B cell (primary cell): ENCODE measurements at regions not wholly inside any gene's neighbourhood (a gene's known extent, or its start where the extent isn't known, plus 50 kb on each side); places are given as distances from the start of the nearest gene placed in this dataset.
A peak's percentile ranks its signal among the peaks of the same experiment; 100 is the strongest.

Source experiments
- ATAC-seq: fragments of 200-7000 bp; cut with Tn5 transposase; one replicate; pipeline ENCODE4 v1.10.0; 2021; ENCODE audit warnings: low read depth, mild to moderate bottlenecking, moderate number of reproducible peaks, moderate library complexity
- CTCF ChIA-PET: fragments of 350-600 bp; sonication (Branson Sonifier 250); formaldehyde crosslinking; loops from one replicate; lab custom pipeline; 2021; ENCODE audit warnings: antibody characterized with exemption, inconsistent platforms; lab: Charles Lee
- POLR2A ChIA-PET: fragments of 350-600 bp; sonication (Branson Sonifier 250); formaldehyde crosslinking; loops from one replicate; lab custom pipeline; 2021; ENCODE audit warnings: antibody characterized with exemption; lab: Charles Lee
- DNase-seq: peaks from one replicate; pipeline ENCODE4 v3.0.0; 2013
- H2AFZ ChIP-seq: 2 replicates; pipeline ENCODE4 v1.6.1; 2012; ENCODE audit warnings: mild to moderate bottlenecking, low read depth, low read length; ENCODE audit not compliant: insufficient read depth, poor library complexity, severe bottlenecking
- H3K27ac ChIP-seq, 2 donors: 1 replicate in 1 of 2; 2 replicates in 1 of 2; pipeline ENCODE4 v1.5.1; 2012 to 2013; ENCODE audit warnings: low read length in 2 of 2, mild to moderate bottlenecking in 2 of 2, moderate library complexity in 1 of 2
- H3K27me3 ChIP-seq, 4 experiments: fragments of 200-600 bp in 1 of 4; sonication (generic) in 1 of 4; replicated peaks in 1 of 4; 1 replicate in 2 of 4; 2 replicates in 2 of 4; pipeline versions ENCODE4 v1.6.1 to v1.7.0; 2013 to 2016; ENCODE audit warnings: low read length in 3 of 4, mild to moderate bottlenecking in 2 of 4, mixed read lengths in 1 of 4, moderate library complexity in 1 of 4; ENCODE audit not compliant: insufficient read depth in 4 of 4, control insufficient read depth in 3 of 4; ENCODE audit errors: control extremely low read depth in 1 of 4
- H3K36me3 ChIP-seq, 2 experiments: replicated peaks in 1 of 2; 1 replicate in 1 of 2; 2 replicates in 1 of 2; pipeline versions ENCODE4 v1.6.1 to v1.7.1; 2013; ENCODE audit warnings: low read length in 1 of 2; ENCODE audit not compliant: insufficient read depth in 2 of 2, control insufficient read depth in 1 of 2; ENCODE audit errors: control extremely low read depth in 1 of 2, extremely low read depth in 1 of 2
- H3K4me1 ChIP-seq, 2 donors: fragments of 200-600 bp in 1 of 2; sonication (generic) in 1 of 2; 1 replicate in 1 of 2; 2 replicates in 1 of 2; pipeline versions ENCODE4 v1.5.1 to v1.6.1; 2013 to 2017; ENCODE audit warnings: low read length in 2 of 2; ENCODE audit not compliant: control insufficient read depth in 2 of 2, insufficient read depth in 2 of 2
- H3K4me2 ChIP-seq: replicated peaks from 2 replicates; pipeline ENCODE3; 2012; ENCODE audit warnings: mild to moderate bottlenecking, low read depth, low read length; ENCODE audit not compliant: poor library complexity, severe bottlenecking
- H3K4me3 ChIP-seq, 5 experiments: fragments of 200-600 bp in 1 of 5; sonication (generic) in 1 of 5; 1 replicate in 3 of 5; 2 replicates in 2 of 5; pipeline versions ENCODE4 v1.5.1 to v1.7.0; 2011 to 2016; ENCODE audit warnings: low read length in 4 of 5, mild to moderate bottlenecking in 4 of 5, low read depth in 2 of 5, control low read depth in 1 of 5, moderate library complexity in 1 of 5; ENCODE audit not compliant: insufficient read depth in 1 of 5; ENCODE audit errors: control extremely low read depth in 1 of 5, extremely low read depth in 1 of 5
- H3K79me2 ChIP-seq: fragments of 200-600 bp; sonication (generic); one replicate; pipeline ENCODE4 v1.6.0; 2016; ENCODE audit warnings: low read length; ENCODE audit not compliant: control insufficient read depth, insufficient read depth
- H3K9ac ChIP-seq: fragments of 200-600 bp; sonication (generic); 2 replicates; pipeline ENCODE4 v1.6.1; 2017; ENCODE audit warnings: mild to moderate bottlenecking, low read length, moderate library complexity
- H3K9me3 ChIP-seq, 3 donors: one replicate each; pipeline versions ENCODE4 v1.6.1 to v1.7.1; 2013; ENCODE audit warnings: low read length in 2 of 3; ENCODE audit not compliant: control insufficient read depth in 2 of 3, insufficient read depth in 1 of 3; ENCODE audit errors: control extremely low read depth in 1 of 3
- H4K20me1 ChIP-seq: 2 replicates; pipeline ENCODE4 v1.6.0; 2012; ENCODE audit warnings: mild to moderate bottlenecking, low read length; ENCODE audit not compliant: insufficient read depth, control insufficient read depth, poor library complexity, severe bottlenecking
- H3K27ac Mint-ChIP-seq: one replicate; pipeline ENCODE4 v1.8.0; 2021; ENCODE audit warnings: mixed read lengths
- H3K27me3 Mint-ChIP-seq: one replicate; pipeline ENCODE4 v1.8.0; 2021; ENCODE audit warnings: mixed read lengths
- H3K4me1 Mint-ChIP-seq: one replicate; pipeline ENCODE4 v1.8.0; 2021; ENCODE audit warnings: mixed read lengths
- H3K4me3 Mint-ChIP-seq: one replicate; pipeline ENCODE4 v1.8.0; 2021; ENCODE audit warnings: mixed read lengths
- H3K9me3 Mint-ChIP-seq: one replicate; pipeline ENCODE4 v1.8.0; 2022; ENCODE audit warnings: mixed read lengths; ENCODE audit not compliant: insufficient read depth
- CTCF ChIP-seq: fragments of 200-600 bp; IDR thresholded peaks from one replicate; pipeline ENCODE4 v1.8.0; 2022; ENCODE audit warnings: antibody characterized with exemption, mild to moderate bottlenecking
- EZH2 ChIP-seq: IDR thresholded peaks from 2 replicates; pipeline ENCODE4 v1.6.1; 2012; ENCODE audit warnings: borderline replicate concordance, low read depth, mild to moderate bottlenecking, moderate library complexity, low read length; ENCODE audit not compliant: insufficient read depth, poor library complexity, severe bottlenecking
- WGBS: methylation state at CpG from one replicate; pipeline ENCODE4 v1.1.5; 2013; ENCODE audit warnings: missing lambda C conversion rate; ENCODE audit not compliant: insufficient coverage; 5-methylcytosine and 5-hydroxymethylcytosine counted together
- intact Hi-C: fragments of 100-400 bp; cut with micrococcal nuclease; formaldehyde crosslinking; loops from one replicate; pipeline ENCODE4 v1.10.0; 2022

- no peak overlapping the region for H3K4me3 Mint-ChIP-seq
- H3K4me1 Mint-ChIP-seq, result peaks cover 7% of the 10 kb centered on the region
- CTCF ChIA-PET, result interaction anchor here (0.6 kb wide), 1 partner anchor 511 kb away, joined by 3 read pairs; no protein-coding TSS in a partner anchor
- no peak overlapping the region for H3K4me2 ChIP-seq
- WGBS, result 44% methylated on average over 7 of the region's 7 CpGs
- H3K9me3 Mint-ChIP-seq, result peaks cover 10% of the 10 kb centered on the region
- ATAC-seq, result no peak
- no peak overlapping the region for H2AFZ ChIP-seq
- TF ChIP-seq CTCF (peak; percentile 23), EZH2 (no peak)
- no peaks in the 10 kb centered on the region for H3K36me3 ChIP-seq
- peaks cover 0 to 6% (median 0%) of the 10 kb centered on the region in 4 experiments for H3K27me3 ChIP-seq
- H3K79me2 ChIP-seq, result no peaks in the 10 kb centered on the region
- H3K27me3 Mint-ChIP-seq, result peaks cover 26% of the 10 kb centered on the region
- H4K20me1 ChIP-seq, result no peaks in the 10 kb centered on the region
- H3K27ac ChIP-seq, result no peak overlapping the region
- peaks cover 4 to 21% (median 14%) of the 10 kb centered on the region in 3 donors for H3K9me3 ChIP-seq
- POLR2A ChIA-PET, result no interaction called here
- intact Hi-C loops, result no loop called here
- no peak overlapping the region for H3K27ac Mint-ChIP-seq
- peaks cover 6 to 10% of the 10 kb centered on the region in 2 donors for H3K4me1 ChIP-seq
- no peak for DNase-seq
- no peak overlapping the region for H3K4me3 ChIP-seq
- no peak overlapping the region for H3K9ac ChIP-seq
These were observed 141.9 kb upstream of the SMAD3 start for GRCh38 chr15:66923438-66923881.

GRCh38 chr15:66924889-66925288, 140.5 kb upstream of the SMAD3 start:
- ChIA-PET CTCF (interaction anchor here (1.4 kb wide), 1 partner anchor 22 kb away, joined by 4 read pairs; no protein-coding TSS in a partner anchor), POLR2A (no interaction called here)
- H3K9me3 Mint-ChIP-seq, result peaks cover 10% of the 10 kb centered on the region
- TF ChIP-seq EZH2 (no peak), CTCF (no peak)
- no peak for ATAC-seq
- no peaks in the 10 kb centered on the region for H3K36me3 ChIP-seq
- H3K27ac ChIP-seq, result no peak overlapping the region
- peaks cover 0 to 6% (median 0%) of the 10 kb centered on the region in 4 experiments for H3K27me3 ChIP-seq
- no peaks in the 10 kb centered on the region for H4K20me1 ChIP-seq
- H3K27ac Mint-ChIP-seq, result no peak overlapping the region
- H3K9ac ChIP-seq, result no peak overlapping the region
- peaks cover 4 to 21% (median 14%) of the 10 kb centered on the region in 3 donors for H3K9me3 ChIP-seq
- intact Hi-C loops, result no loop called here
- no peak overlapping the region for H3K4me3 ChIP-seq
- H3K4me1 ChIP-seq, result peaks cover 6 to 10% of the 10 kb centered on the region in 2 donors
- no peak overlapping the region for H3K4me3 Mint-ChIP-seq
- peaks cover 7% of the 10 kb centered on the region for H3K4me1 Mint-ChIP-seq
- DNase-seq, result no peak
- WGBS, result 88% methylated on average over 1 of the region's 3 CpGs
- H3K4me2 ChIP-seq, result no peak overlapping the region
- H3K27me3 Mint-ChIP-seq, result peaks cover 26% of the 10 kb centered on the region
- no peaks in the 10 kb centered on the region for H3K79me2 ChIP-seq
- no peak overlapping the region for H2AFZ ChIP-seq
